ENCODE measurements at regions not wholly inside any gene's neighbourhood (a gene's known extent, or its start where the extent isn't known, plus 50 kb on each side); places are given as distances from the start of the nearest gene placed in this dataset.

DNA sequence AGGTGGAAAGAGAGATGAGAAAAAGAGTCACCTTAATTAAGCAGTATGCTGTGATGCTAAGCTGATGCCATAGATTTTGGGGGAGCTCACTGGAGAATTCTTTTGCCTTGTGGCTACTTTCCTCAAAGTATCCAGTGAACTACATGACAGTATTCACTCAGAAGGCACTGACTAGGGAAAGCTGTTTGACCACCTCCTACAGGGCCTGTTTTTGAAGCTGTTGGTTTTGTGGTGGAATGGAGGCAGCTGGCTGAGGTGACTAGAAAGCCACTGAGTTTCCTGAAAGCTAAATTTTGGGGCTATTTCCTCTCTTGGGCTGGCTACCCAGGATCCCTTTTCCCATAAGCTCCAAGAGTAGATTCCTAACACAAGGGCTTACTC is 124.8 kb upstream of the EOLA2 start:
- no peak overlapping the region for H3K4ac ChIP-seq (ENCODE audit: low read depth, low read length)
- H2BK12ac ChIP-seq (ENCODE audit: insufficient read length, low read depth, low read length), result no peak overlapping the region
- H2AK5ac ChIP-seq (ENCODE audit: insufficient read length, low read length), result no peak overlapping the region
- no peak overlapping the region for H2BK5ac ChIP-seq (ENCODE audit: insufficient read length, low read length)
- no peak overlapping the region for H3K9ac ChIP-seq (ENCODE audit: extremely low read depth, insufficient read length, low read length)
- H3K4me2 ChIP-seq (ENCODE audit: insufficient read depth, insufficient read length, low read length), result no peak overlapping the region
- H3K4me1 ChIP-seq (ENCODE audit: insufficient read depth, low read length), result no peaks in the 10 kb centered on the region
- TF ChIP-seq, protein P1, sequence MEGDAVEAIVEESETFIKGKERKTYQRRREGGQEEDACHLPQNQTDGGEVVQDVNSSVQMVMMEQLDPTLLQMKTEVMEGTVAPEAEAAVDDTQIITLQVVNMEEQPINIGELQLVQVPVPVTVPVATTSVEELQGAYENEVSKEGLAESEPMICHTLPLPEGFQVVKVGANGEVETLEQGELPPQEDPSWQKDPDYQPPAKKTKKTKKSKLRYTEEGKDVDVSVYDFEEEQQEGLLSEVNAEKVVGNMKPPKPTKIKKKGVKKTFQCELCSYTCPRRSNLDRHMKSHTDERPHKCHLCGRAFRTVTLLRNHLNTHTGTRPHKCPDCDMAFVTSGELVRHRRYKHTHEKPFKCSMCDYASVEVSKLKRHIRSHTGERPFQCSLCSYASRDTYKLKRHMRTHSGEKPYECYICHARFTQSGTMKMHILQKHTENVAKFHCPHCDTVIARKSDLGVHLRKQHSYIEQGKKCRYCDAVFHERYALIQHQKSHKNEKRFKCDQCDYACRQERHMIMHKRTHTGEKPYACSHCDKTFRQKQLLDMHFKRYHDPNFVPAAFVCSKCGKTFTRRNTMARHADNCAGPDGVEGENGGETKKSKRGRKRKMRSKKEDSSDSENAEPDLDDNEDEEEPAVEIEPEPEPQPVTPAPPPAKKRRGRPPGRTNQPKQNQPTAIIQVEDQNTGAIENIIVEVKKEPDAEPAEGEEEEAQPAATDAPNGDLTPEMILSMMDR (conservative IDR thresholded peaks at IDR 0.05), result no peak
- no peak overlapping the region for H2AFZ ChIP-seq (ENCODE audit: low read length)
- no peaks in the 10 kb centered on the region for H3K23me2 ChIP-seq (ENCODE audit: insufficient read length, low read depth, low read length, poor library complexity, severe bottlenecking)
- H3K27me3 ChIP-seq (ENCODE audit: insufficient read depth, low read length), result no peaks in the 10 kb centered on the region
- no peak overlapping the region for H3K56ac ChIP-seq (ENCODE audit: insufficient read length, low read depth, low read length)
- H3K79me1 ChIP-seq (ENCODE audit: insufficient read depth, low read depth, low read length, poor library complexity, severe bottlenecking), result no peaks in the 10 kb centered on the region
- no peak overlapping the region for H3K4me3 Mint-ChIP-seq
- H2BK120ac ChIP-seq (ENCODE audit: low read depth, low read length, poor library complexity, severe bottlenecking), result no peak overlapping the region
- no peak overlapping the region for H3K27ac Mint-ChIP-seq
- no peak overlapping the region for H4K91ac ChIP-seq (ENCODE audit: insufficient read length, low read depth, low read length)
- no peak overlapping the region for H2BK15ac ChIP-seq (ENCODE audit: low read depth, low read length)
- no peak for DNase-seq
- no peaks in the 10 kb centered on the region for H4K20me1 ChIP-seq (ENCODE audit: control insufficient read depth, insufficient read depth, insufficient read length)
- peaks cover 50% of the 10 kb centered on the region in 2 experiments for H3K9me3 Mint-ChIP-seq
- 0 out of 7 replicates have a peak, but pooled peaks cover 0 to 2% (median 0%) of the 10 kb centered on the region in 3 experiments for H3K36me3 Mint-ChIP-seq (ENCODE audit: insufficient read depth in 1 of 3, low read depth in 3 of 3)
- H3K14ac ChIP-seq (ENCODE audit: insufficient read depth, low read length), result no peak overlapping the region
- no peak overlapping the region for H3K23ac ChIP-seq (ENCODE audit: insufficient read length, low read depth, low read length)
- H3K79me2 ChIP-seq (ENCODE audit: insufficient read depth, low read length), result no peaks in the 10 kb centered on the region
- no peaks in the 10 kb centered on the region for H3K4me1 Mint-ChIP-seq
- H3K27me3 Mint-ChIP-seq (ENCODE audit: low read depth), result peaks cover 2% of the 10 kb centered on the region
- H2BK20ac ChIP-seq (ENCODE audit: low read depth, low read length, poor library complexity, severe bottlenecking), result no peak overlapping the region
- H3T11ph ChIP-seq (ENCODE audit: low read length), result no peak overlapping the region
- no peak overlapping the region for H4K5ac ChIP-seq (ENCODE audit: insufficient read length, low read depth, low read length)
- no peak overlapping the region for H3K18ac ChIP-seq (ENCODE audit: insufficient read length, low read depth, low read length)
- H4K8ac ChIP-seq (replicated peaks; ENCODE audit: insufficient read length, low read depth, low read length), result no peak overlapping the region
- H3K9me3 ChIP-seq (ENCODE audit: control insufficient read depth, low read depth, low read length), result peaks cover 22% of the 10 kb centered on the region
- H3K27ac ChIP-seq (ENCODE audit: insufficient read length, low read depth, low read length), result no peak overlapping the region
